ENCODE measurements at regions not wholly inside any gene's neighbourhood (a gene's known extent, or its start where the extent isn't known, plus 50 kb on each side); places are given as distances from the start of the nearest gene placed in this dataset.
"Not testable (repeated sequence)": the region's sequence is repeated elsewhere in the genome, so short reads cannot be mapped to it uniquely, and the experiment has no call there.

DNA sequence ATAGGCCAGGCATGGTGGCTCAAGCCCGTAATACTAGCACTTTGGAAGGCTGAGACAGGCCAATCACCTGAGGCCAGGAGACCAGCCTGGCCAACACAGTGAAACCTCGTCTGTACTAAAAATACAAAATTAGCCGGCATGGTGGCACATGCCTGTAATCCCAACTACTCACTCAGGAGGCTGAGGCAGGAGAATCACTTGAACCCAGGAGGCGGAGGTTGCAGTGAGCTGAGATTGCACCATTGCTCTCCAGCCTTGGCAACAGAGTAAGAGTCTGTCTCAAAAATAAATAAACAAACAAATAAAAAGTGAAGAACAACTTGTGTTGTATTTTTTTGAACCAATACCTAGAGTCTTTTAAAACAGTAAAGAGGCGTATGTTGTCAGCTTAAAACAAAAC, 212.1 kb downstream of the PTPRC start:
- not testable (repeated sequence) for TF ChIP-seq POLR2A (IDR thresholded peaks at IDR 0.05; ENCODE audit: low read depth); EP300 (IDR thresholded peaks at IDR 0.05)
- TF ChIP-seq, protein P1, sequence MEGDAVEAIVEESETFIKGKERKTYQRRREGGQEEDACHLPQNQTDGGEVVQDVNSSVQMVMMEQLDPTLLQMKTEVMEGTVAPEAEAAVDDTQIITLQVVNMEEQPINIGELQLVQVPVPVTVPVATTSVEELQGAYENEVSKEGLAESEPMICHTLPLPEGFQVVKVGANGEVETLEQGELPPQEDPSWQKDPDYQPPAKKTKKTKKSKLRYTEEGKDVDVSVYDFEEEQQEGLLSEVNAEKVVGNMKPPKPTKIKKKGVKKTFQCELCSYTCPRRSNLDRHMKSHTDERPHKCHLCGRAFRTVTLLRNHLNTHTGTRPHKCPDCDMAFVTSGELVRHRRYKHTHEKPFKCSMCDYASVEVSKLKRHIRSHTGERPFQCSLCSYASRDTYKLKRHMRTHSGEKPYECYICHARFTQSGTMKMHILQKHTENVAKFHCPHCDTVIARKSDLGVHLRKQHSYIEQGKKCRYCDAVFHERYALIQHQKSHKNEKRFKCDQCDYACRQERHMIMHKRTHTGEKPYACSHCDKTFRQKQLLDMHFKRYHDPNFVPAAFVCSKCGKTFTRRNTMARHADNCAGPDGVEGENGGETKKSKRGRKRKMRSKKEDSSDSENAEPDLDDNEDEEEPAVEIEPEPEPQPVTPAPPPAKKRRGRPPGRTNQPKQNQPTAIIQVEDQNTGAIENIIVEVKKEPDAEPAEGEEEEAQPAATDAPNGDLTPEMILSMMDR (IDR thresholded peaks at IDR 0.05): not testable (repeated sequence)
